Right ventricle myocardium superior (tissue), 1 donor: ENCODE measurements at regions not wholly inside any gene's neighbourhood (a gene's known extent, or its start where the extent isn't known, plus 50 kb on each side); places are given as distances from the start of the nearest gene placed in this dataset.
"Not testable (repeated sequence)": the region's sequence is repeated elsewhere in the genome, so short reads cannot be mapped to it uniquely, and the experiment has no call there.

ENCODE experiments used
- ATAC-seq: fragments of 200-7000 bp; cut with Tn5 transposase; one replicate; pipeline ENCODE4 v1.9.1; 2020; ENCODE audit warnings: mild to moderate bottlenecking; ENCODE audit not compliant: poor library complexity
- DNase-seq: peaks from one replicate; pipeline ENCODE4 v3.0.0-alpha.2; 2020
- intact Hi-C: fragments of 100-400 bp; cut with DNase I; formaldehyde crosslinking; loops from one replicate; pipeline ENCODE4 v1.11.2; 2022
- donor health status: DM: no; HTN: yes; CAD: no; lungs with severe emphysema.

DNA sequence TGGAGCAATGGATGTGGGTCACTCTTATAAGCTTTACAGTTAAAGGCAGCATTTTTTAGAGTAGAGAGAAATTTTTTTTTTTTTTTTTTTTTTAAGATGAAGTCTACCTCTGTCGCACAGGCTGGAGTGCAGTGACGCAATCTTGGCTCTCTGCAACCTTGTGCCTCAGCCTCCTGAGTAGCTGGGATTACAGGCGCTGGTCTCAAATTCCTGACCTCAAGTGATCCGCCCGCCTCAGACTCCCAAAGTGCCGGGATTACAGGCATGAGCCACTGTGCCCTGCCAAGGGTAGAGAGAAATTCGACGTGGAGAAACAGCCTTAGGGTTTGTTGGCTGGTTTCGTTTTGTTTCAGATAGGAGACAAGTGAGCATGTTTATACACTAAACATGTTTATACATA is 594.2 kb upstream of the ADAMTS5 start:
- ATAC-seq (peak; percentile 55), DNase-seq (peak; percentile 54)
- intact Hi-C loops = loop anchor here (5.0 to 10.0 kb wide), 2 partner anchors 189 to 706 kb away; no protein-coding TSS in a partner anchor

DNA sequence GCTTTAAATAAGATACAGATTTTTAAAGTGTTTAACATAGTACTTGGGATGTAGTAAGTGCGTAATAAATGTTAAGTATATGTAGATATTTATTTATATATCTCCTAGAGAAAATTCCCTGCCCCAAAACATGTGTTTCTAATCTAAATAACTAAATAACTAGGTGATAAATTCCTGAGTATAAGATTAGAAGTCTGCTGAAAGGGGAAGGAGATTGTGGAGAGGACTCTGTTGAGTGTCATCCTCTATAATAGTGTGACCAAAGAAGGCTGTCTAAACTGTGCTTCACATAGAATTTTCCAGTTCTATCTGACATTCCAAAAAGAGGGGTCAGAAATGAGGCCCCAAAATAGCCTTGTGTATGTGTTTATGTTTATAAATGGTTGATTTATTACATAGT is 590.5 kb upstream of the ADAMTS5 start:
- ATAC-seq (no peak), DNase-seq (no peak)
- intact Hi-C loops = no loop called here

GRCh38 chr21:27555996-27556395 is 589.1 kb upstream of the ADAMTS5 start:
- intact Hi-C loops = no loop called here
- DNase-seq = no peak
- ATAC-seq = no peak

DNA sequence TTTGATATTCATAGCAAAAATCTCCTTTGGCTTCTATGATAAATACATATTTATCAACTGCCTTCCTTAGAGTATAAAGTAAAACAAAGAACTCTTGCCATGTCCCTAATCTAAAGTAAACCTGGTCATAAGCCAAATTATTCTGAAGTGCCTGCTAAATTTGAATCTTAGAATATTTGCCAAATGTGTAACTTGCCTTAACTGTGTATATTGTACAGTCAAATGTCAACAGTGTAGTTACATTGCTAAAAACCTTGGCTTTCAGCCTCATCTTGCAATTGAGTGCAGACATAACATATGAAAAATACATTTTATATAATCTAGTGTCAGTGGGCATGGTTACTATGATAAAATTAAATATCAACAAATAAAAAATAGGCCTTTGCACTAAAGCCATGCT is 583.4 kb upstream of the ADAMTS5 start:
- intact Hi-C loops = no loop called here
- ATAC-seq (peak; percentile 94), DNase-seq (no peak)

- intact Hi-C loops = no loop called here
- ATAC-seq = no peak
Observed at GRCh38 chr21:27548486-27548885, 581.6 kb upstream of the ADAMTS5 start.

DNA sequence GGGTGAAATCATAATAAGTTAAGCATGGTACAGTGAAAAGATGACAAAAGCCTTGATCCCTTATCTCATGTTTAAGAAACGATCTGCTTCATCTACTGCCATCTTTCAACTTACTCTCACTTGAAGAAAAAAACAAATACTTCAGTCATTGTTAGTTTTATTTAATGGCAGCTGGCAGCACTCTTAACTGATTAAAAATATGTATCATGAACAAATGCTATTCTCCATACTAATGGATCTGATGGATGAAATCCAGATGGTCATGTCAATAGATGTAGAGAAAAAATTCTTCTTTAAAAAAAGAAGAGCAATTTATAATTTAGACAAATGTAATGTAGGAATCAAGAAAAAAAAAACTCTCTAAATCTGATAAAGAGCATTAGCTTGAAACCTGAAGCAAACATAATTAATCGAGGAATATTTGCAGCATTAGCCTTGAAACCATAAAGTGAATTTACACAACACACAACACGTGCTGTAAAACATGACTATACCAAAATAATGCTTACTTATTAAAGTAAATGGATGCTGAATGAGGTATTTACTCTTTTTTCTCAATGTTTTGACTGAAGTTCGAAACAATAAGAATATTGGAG is 579.0 kb upstream of the ADAMTS5 start:
- no peak for DNase-seq
- intact Hi-C loops = no loop called here
- no peak for ATAC-seq

More at GRCh38 chr21:27548486-27548885, 581.6 kb upstream of the ADAMTS5 start:
- no peak for DNase-seq

DNA sequence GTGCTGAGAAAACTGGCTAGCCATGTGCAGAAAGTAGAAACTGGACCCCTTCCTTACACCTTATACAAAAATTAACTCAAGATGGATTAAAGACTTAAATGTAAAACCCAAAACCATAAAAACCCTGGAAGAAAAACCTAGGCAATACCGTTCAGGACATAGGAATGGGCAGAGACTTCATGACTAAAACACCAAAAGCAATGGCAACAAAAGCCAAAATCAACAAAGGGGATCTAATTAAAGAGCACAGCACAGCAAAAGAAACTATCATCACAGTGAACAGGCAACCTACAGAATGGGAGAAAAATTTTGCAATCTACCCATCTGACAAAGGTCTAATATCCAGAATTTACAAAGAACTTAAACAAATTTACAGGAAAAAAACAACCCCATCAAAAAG is 575.2 kb upstream of the ADAMTS5 start:
- intact Hi-C loops, ATAC-seq, DNase-seq: not testable (repeated sequence)

DNA sequence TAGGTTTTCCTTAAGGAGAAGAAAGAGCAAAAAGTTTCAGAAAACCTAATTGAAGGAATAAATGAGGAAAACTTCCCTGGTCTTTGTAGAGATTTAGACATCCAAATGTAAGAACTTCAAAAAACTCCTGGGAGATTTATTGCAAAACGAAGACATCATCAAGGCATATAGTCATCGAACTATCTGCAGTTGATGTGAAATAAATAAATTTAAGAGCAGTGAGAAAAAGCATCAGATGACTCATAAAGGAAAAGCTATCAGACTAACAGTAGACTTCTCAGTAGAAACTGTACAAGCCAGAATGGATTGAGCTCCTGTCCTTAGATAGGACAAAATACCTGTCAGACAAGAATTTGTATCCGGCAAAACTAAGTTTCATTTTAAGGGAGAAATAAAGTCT is 569.4 kb upstream of the ADAMTS5 start:
- ATAC-seq (no peak), DNase-seq (no peak)
- intact Hi-C loops = no loop called here

DNA sequence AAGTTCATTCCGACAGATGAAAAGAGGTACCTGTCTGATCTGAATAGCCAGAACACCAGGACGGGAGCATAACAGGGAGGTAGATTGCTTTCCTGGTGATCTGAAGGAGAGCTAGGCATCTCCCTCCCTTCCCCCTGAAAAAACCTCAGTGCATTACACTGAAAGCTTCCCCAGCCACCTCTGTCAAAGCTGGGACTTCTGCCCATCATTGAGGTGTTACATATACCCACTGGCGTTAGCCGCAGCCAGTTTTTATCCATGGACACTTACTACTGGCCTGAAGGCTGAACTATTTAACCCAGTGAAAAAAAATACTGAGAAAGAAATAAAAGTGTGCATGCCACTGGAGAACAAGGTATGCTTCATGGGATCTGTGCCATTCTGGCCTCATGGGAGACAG is 568.3 kb upstream of the ADAMTS5 start:
- ATAC-seq = peak; percentile 76
- DNase-seq = no peak
- intact Hi-C loops = no loop called here

DNA sequence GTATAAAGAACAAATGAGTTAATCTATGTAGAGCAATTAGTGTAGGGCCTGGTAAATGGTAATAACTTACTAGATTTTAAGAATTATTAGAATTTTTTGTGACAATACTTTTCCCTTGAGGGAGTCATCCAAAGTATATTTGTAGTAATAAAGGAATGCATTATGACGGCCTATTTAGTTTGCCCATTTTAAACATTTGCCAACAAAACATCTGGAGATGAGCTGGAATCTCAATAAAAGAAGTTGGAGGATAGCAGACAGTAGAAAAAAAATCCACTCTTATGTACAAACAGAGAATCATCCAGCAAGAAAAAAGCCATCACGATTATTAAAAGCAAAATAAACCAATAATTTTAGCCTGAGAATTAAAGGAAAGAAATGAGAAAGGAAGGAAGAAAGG is 567.3 kb upstream of the ADAMTS5 start:
- DNase-seq = no peak
- intact Hi-C loops = no loop called here
- no peak for ATAC-seq

DNA sequence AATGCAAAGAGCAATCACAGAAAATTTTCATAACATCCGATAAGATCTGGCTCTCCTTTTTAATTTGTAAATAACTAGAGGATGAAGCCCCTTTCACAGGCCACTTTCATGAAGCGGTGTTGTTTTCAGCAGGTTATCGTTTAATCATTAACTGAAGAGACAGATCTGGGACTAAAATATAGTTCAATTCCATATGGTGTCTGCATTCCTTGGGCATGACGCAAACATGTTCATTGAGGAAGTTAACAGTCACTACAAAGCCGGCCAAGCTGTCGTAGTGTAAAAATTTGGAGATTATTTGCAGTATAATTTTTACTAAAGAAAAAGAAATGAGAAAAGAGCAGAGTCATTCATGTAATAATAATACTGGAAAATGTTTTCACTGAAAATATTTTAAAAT is 565.2 kb upstream of the ADAMTS5 start:
- ATAC-seq (no peak), DNase-seq (no peak)
- intact Hi-C loops = no loop called here

DNA sequence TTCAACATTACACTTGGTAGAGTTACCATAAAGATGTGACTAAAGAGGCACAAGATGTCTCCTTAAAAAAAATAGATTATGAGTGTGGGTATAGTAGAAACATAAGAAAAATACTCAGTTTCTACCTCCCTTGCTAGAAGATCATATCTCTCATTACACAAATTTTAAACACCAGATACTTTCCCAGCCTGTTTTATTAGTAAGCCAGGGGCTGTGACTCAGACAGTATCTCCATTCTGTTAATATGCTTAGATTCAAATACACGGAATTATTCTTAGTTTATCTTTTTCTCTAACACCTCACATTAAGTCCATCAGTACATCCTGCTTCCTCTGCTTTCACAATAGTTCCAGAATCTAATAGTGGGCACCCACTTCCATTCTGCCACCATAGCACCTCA is 561.8 kb upstream of the ADAMTS5 start:
- intact Hi-C loops = no loop called here

DNA sequence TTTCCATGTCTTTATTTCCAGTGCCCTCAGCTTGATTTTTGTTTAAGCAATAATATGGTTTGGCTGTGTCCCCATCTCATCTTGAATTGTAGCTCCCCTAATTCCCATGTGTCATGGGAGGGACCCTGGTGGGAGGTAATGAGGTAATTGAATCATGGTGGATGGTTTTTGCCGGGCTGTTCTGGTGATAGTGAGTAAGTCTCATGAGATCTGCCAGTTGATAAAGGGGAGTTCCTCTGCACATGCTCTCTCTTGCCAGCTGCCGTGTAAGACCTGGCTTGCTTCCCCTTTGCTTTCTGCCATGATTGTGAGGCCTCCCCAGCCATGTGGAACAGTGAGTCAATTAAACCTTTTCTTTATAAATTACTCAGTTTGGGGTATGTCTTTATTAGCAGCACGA is 559.6 kb upstream of the ADAMTS5 start:
- peak; percentile 43 for DNase-seq
- peak; percentile 69 for ATAC-seq
- intact Hi-C loops = no loop called here

More for the DNA sequence above, 561.8 kb upstream of the ADAMTS5 start:
- ATAC-seq = no peak
- DNase-seq = no peak

DNA sequence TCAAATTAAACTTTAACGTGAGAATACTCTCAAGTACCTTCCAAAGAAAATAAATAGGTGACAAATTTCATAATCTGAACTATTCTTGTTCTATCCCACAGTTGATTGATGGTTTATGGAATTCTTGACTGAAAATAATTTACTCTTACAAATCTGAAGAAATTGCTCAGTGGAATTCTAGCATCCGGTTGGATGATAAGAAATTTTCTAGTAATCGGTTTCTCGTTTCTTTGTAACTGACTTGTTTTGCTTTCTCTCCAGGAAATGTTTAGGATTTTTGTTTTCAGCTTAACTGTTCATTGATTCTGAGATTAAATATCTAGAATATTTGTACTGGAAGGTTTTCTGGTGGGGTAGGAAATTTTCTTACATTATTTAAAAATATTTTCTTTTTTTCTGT is 558.9 kb upstream of the ADAMTS5 start:
- DNase-seq (no peak), ATAC-seq (no peak)
- intact Hi-C loops = no loop called here

DNA sequence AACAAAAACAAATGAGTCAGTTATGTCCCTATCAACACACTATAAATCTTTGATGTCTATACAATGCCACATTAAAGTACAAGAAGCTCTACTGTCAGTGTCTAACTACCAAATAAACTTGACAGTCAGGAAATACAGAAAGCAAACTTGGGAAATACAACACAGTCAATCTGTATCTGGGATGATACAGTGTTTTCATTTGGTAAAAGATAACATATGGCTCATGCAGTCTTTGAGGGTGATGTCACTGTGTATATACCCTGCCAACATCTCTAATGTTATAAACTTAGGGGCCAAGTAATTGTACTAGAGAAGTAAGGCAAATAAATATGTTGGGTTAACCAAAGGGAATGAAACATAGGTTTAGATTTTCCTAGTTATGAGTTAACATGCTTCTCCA is 552.5 kb upstream of the ADAMTS5 start:
- intact Hi-C loops = no loop called here
- no peak for DNase-seq
- ATAC-seq = no peak

GRCh38 chr21:27517177-27517576 is 550.3 kb upstream of the ADAMTS5 start:
- DNase-seq, intact Hi-C loops, ATAC-seq: not testable (repeated sequence)

GRCh38 chr21:27515676-27516075 is 548.8 kb upstream of the ADAMTS5 start:
- ATAC-seq (no peak), DNase-seq (no peak)
- intact Hi-C loops = no loop called here

DNA sequence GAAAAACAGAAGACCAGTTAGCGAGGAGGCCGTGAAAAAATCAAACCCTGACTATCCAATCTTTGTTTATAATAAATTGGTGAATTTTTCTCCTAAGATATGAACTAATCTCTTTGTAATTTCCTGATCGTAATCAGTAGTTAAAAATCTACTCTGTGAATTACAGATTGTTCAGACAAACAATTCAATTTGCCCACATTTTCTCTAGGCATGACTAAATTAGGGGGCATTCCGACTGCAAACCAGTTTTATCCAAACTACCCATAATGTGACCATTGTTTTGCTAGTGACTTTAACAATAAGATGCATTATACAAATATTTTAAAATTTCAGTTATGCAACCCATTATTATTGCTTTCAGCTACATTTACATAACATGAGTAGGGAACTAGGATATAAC is 546.9 kb upstream of the ADAMTS5 start:
- intact Hi-C loops = no loop called here
- no peak for DNase-seq
- no peak for ATAC-seq

DNA sequence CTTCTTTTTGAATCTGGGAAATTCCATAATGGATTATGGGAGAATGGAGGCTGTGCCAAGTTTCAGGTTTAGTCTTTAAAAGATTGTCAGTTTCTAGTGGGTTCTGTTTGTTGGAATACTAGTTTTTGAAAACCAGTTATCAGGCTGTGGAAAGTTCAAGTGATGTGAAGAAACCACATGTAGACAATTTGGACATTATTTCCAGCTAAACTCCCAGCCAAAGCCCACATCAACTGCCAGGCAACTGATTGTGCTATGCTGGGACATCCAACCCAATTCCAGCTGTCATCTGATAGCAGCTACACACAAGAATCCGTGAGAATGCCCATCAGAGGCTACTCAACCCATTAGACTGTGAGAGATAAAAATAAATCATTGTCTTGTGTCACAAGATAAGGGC is 546.1 kb upstream of the ADAMTS5 start:
- intact Hi-C loops = no loop called here
- ATAC-seq (no peak), DNase-seq (no peak)

DNA sequence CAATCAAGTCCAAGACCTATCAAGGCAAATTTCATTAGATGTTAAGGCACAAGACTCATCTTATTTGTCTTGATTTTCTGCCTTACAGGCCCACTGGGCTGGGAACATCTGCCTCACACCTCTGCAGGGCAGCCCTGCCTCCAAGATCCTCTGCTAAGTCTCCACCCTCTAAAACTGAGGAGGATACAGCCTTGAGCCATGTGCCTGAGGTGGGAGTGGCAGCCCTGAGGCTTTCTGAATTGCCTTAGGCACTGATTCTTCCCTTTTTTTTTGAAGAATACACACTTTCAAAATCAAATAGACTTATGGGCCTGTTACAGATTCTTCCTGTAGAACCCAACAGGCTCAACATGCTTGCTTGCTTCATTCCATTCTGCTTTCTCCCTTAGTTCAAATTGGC is 544.3 kb upstream of the ADAMTS5 start:
- ATAC-seq (no peak), DNase-seq (no peak)
- intact Hi-C loops = no loop called here

- intact Hi-C loops = no loop called here
- ATAC-seq (no peak), DNase-seq (no peak)
Observed at GRCh38 chr21:27507695-27508094, 540.8 kb upstream of the ADAMTS5 start.
